H1 (cell line): ENCODE measurements at regions not wholly inside any gene's neighbourhood (a gene's known extent, or its start where the extent isn't known, plus 50 kb on each side); places are given as distances from the start of the nearest gene placed in this dataset.

Source experiments
- CTCF ChIA-PET: fragments of 300-600 bp; sonication (Branson Sonifier 250); formaldehyde crosslinking; loops from one replicate; lab custom pipeline; 2021; ENCODE audit not compliant: partially characterized antibody; lab: Charles Lee
- POLR2A ChIA-PET: fragments of 300-600 bp; sonication (Branson Sonifier 250); formaldehyde crosslinking; loops from one replicate; lab custom pipeline; 2021; ENCODE audit warnings: inconsistent platforms; ENCODE audit not compliant: partially characterized antibody; lab: Charles Lee
- DNase-seq, 2 experiments: peaks; one replicate each; pipeline versions ENCODE4 v3.0.0 to v3.0.0-alpha.2; 2010 to 2022; ENCODE audit warnings: low spot score in 2 of 2, low read depth in 1 of 2, mixed read lengths in 1 of 2
- FAIRE-seq: peaks from 2 replicates; lab custom pipeline; 2011; peaks lifted over from hg19 to GRCh38; lab: Jason Lieb, UNC
- H2AFZ ChIP-seq: 2 replicates; pipeline ENCODE4 v1.8.1; 2012; ENCODE audit warnings: low read length, inconsistent platforms
- H2AK5ac ChIP-seq: 2 replicates; pipeline ENCODE4 v1.6.1; 2013; ENCODE audit warnings: low read depth, low read length
- H2BK120ac ChIP-seq: replicated peaks from 2 replicates; pipeline ENCODE3; 2013; ENCODE audit warnings: low read depth, low read length, inconsistent platforms
- H2BK12ac ChIP-seq: 2 replicates; pipeline ENCODE4 v1.6.1; 2013; ENCODE audit warnings: low read depth, low read length
- H2BK15ac ChIP-seq: 2 replicates; pipeline ENCODE4 v1.6.1; 2013; ENCODE audit warnings: low read length
- H2BK20ac ChIP-seq: 2 replicates; pipeline ENCODE4 v1.6.1; 2013; ENCODE audit warnings: low read length
- H2BK5ac ChIP-seq: 2 replicates; pipeline ENCODE4 v1.6.1; 2013; ENCODE audit warnings: low read depth, low read length
- H3K14ac ChIP-seq: 2 replicates; pipeline ENCODE4 v1.6.1; 2013; ENCODE audit warnings: inconsistent platforms; ENCODE audit not compliant: insufficient read length
- H3K18ac ChIP-seq: 2 replicates; pipeline ENCODE4 v1.6.1; 2013; ENCODE audit warnings: low read length; ENCODE audit errors: extremely low read depth
- H3K23ac ChIP-seq: 2 replicates; pipeline ENCODE4 v1.6.1; 2013; ENCODE audit warnings: inconsistent platforms; ENCODE audit not compliant: insufficient read length
- H3K23me2 ChIP-seq: 2 replicates; pipeline ENCODE4 v1.6.1; 2013; ENCODE audit warnings: low read depth, low read length
- H3K27ac ChIP-seq: 2 replicates; pipeline ENCODE4 v1.6.1; 2011; ENCODE audit warnings: low read depth, low read length, inconsistent platforms
- H3K27me3 ChIP-seq, 4 experiments: replicated peaks in 1 of 4; 1 replicate in 1 of 4; 2 replicates in 3 of 4; pipeline versions ENCODE4 v1.6.1 to v1.8.1; 2011 to 2013; ENCODE audit warnings: low read length in 3 of 4, mild to moderate bottlenecking in 3 of 4, inconsistent platforms in 2 of 4, mixed read lengths in 2 of 4, moderate library complexity in 1 of 4; ENCODE audit not compliant: control insufficient read depth in 3 of 4, insufficient read depth in 3 of 4; ENCODE audit errors: extremely low read depth in 1 of 4
- H3K36me3 ChIP-seq, 4 experiments: 2 replicates each; pipeline versions ENCODE4 v1.6.1 to v1.8.1; 2011 to 2013; ENCODE audit warnings: mild to moderate bottlenecking in 4 of 4, low read length in 3 of 4, moderate library complexity in 2 of 4, control low read depth in 1 of 4, inconsistent platforms in 1 of 4; ENCODE audit not compliant: insufficient read depth in 4 of 4, control insufficient read depth in 2 of 4
- H3K4ac ChIP-seq: replicated peaks from 2 replicates; pipeline ENCODE3; 2013; ENCODE audit warnings: low read length, low read depth, mixed read lengths, inconsistent platforms; ENCODE audit not compliant: insufficient read length
- H3K4me1 ChIP-seq, 4 experiments: replicated peaks in 1 of 4; 1 replicate in 1 of 4; 2 replicates in 3 of 4; pipeline versions ENCODE4 v1.6.1 to v1.8.1; 2011 to 2013; ENCODE audit warnings: low read length in 3 of 4, inconsistent platforms in 2 of 4, mixed read lengths in 1 of 4; ENCODE audit not compliant: insufficient read depth in 4 of 4, control insufficient read depth in 3 of 4
- H3K4me2 ChIP-seq, 2 experiments: 2 replicates each; pipeline versions ENCODE4 v1.6.1 to v1.8.1; 2011 to 2013; ENCODE audit warnings: low read depth in 2 of 2, low read length in 2 of 2, control low read depth in 1 of 2, inconsistent platforms in 1 of 2, mild to moderate bottlenecking in 1 of 2; ENCODE audit not compliant: insufficient read depth in 1 of 2
- H3K4me3 ChIP-seq, 4 experiments: fragments of 200-600, 300-600 bp in 1 of 4; sonication (generic), shearing (Covaris generic), sonication (Bioruptor Twin) in 1 of 4; 2 replicates each; pipeline versions ENCODE4 v1.5.1 to v1.8.1; 2011 to 2016; ENCODE audit warnings: low read length in 4 of 4, low read depth in 3 of 4, control low read depth in 2 of 4, inconsistent platforms in 2 of 4, mild to moderate bottlenecking in 2 of 4, mixed read lengths in 1 of 4, moderate library complexity in 1 of 4; ENCODE audit not compliant: insufficient read depth in 2 of 4; ENCODE audit errors: extremely low read depth in 1 of 4
- H3K56ac ChIP-seq: replicated peaks from 2 replicates; pipeline ENCODE3; 2013; ENCODE audit warnings: low read depth, mild to moderate bottlenecking, mixed read lengths, low read length, inconsistent platforms; ENCODE audit not compliant: insufficient read length
- H3K79me1 ChIP-seq: 2 replicates; pipeline ENCODE4 v1.6.1; 2013; ENCODE audit warnings: low read depth, low read length, control low read depth
- H3K79me2 ChIP-seq, 2 experiments: 2 replicates each; pipeline versions ENCODE4 v1.6.1 to v1.8.1; 2012 to 2013; ENCODE audit warnings: low read length in 2 of 2, mild to moderate bottlenecking in 2 of 2, inconsistent platforms in 1 of 2; ENCODE audit not compliant: insufficient read depth in 2 of 2, control insufficient read depth in 1 of 2
- H3K9ac ChIP-seq, 4 experiments: replicated peaks in 1 of 4; 1 replicate in 1 of 4; 2 replicates in 3 of 4; pipeline versions ENCODE4 v1.6.1 to v1.8.1; 2011 to 2013; ENCODE audit warnings: low read depth in 3 of 4, low read length in 3 of 4, control low read depth in 2 of 4, mild to moderate bottlenecking in 2 of 4, moderate library complexity in 2 of 4, inconsistent platforms in 1 of 4; ENCODE audit errors: extremely low read depth in 1 of 4
- H3K9me3 ChIP-seq, 2 experiments: 2 replicates each; pipeline versions ENCODE4 v1.6.1 to v1.8.1; 2012 to 2013; ENCODE audit warnings: mild to moderate bottlenecking in 2 of 2, moderate library complexity in 2 of 2, control low read depth in 1 of 2, inconsistent platforms in 1 of 2, low read depth in 1 of 2, low read length in 1 of 2, mixed read lengths in 1 of 2; ENCODE audit not compliant: insufficient read depth in 2 of 2
- H4K20me1 ChIP-seq, 2 experiments: replicated peaks in 1 of 2; 2 replicates each; pipeline versions ENCODE3 to v1.8.1; 2011 to 2013; ENCODE audit warnings: inconsistent platforms in 2 of 2, low read length in 2 of 2, mild to moderate bottlenecking in 1 of 2; ENCODE audit not compliant: insufficient read depth in 2 of 2, control insufficient read depth in 1 of 2
- H4K5ac ChIP-seq: 2 replicates; pipeline ENCODE4 v1.6.1; 2013; ENCODE audit warnings: low read length, low read depth, mixed read lengths, inconsistent platforms; ENCODE audit not compliant: insufficient read length
- H4K8ac ChIP-seq: 2 replicates; pipeline ENCODE4 v1.8.0; 2013; ENCODE audit warnings: mild to moderate bottlenecking, moderate library complexity, low read length, inconsistent platforms; ENCODE audit not compliant: insufficient read depth; ENCODE audit errors: extremely low read depth
- H4K91ac ChIP-seq: replicated peaks from 2 replicates; pipeline ENCODE3; 2013; ENCODE audit warnings: low read length, mixed read lengths, inconsistent platforms; ENCODE audit not compliant: insufficient read length
- CBX5 ChIP-seq: fragments of 300-800, 300-1000 bp; sonication (generic); IDR thresholded peaks from 2 replicates; pipeline ENCODE4 v1.7.1; 2016; ENCODE audit warnings: antibody characterized with exemption, low read length, low read depth
- EP300 ChIP-seq, 2 experiments: IDR thresholded peaks; 1 replicate in 1 of 2; 2 replicates in 1 of 2; pipeline ENCODE4 v1.6.1; 2011 to 2012; ENCODE audit warnings: low read depth in 2 of 2, low read length in 2 of 2, mild to moderate bottlenecking in 2 of 2, borderline replicate concordance in 1 of 2, inconsistent platforms in 1 of 2, moderate library complexity in 1 of 2
- HDAC2 ChIP-seq, 2 experiments: fragments of 300-600 bp in 1 of 2; sonication (generic) in 1 of 2; IDR thresholded peaks; 2 replicates each; pipeline ENCODE4 v1.6.1; 2011 to 2012; ENCODE audit warnings: low read depth in 2 of 2, low read length in 2 of 2, mild to moderate bottlenecking in 2 of 2, moderate library complexity in 2 of 2, borderline replicate concordance in 1 of 2, inconsistent platforms in 1 of 2
- NANOG ChIP-seq: IDR thresholded peaks from 2 replicates; pipeline ENCODE4 v1.6.1; 2011; ENCODE audit warnings: low read length, low read depth, mild to moderate bottlenecking, inconsistent platforms; ENCODE audit not compliant: insufficient read depth, poor library complexity, severe bottlenecking
- RFX5 ChIP-seq: IDR thresholded peaks from 2 replicates; pipeline ENCODE4 v1.6.1; 2011; ENCODE audit warnings: low read depth, low read length, improper control_type of control experiment, borderline replicate concordance
- SAP30 ChIP-seq: fragments of 300-600 bp; sonication (generic); IDR thresholded peaks from 2 replicates; pipeline ENCODE4 v1.7.1; 2012; ENCODE audit warnings: low read length, moderate library complexity, mild to moderate bottlenecking, inconsistent platforms; ENCODE audit not compliant: insufficient read depth, insufficient replicate concordance
- SIN3A ChIP-seq, 2 experiments: IDR thresholded peaks in 1 of 2; conservative IDR thresholded peaks in 1 of 2; 2 replicates each; pipeline ENCODE4 v1.6.1; 2011 to 2012; ENCODE audit warnings: low read length in 2 of 2, improper control_type of control experiment in 1 of 2, low read depth in 1 of 2, mild to moderate bottlenecking in 1 of 2
- TBP ChIP-seq: IDR thresholded peaks from 2 replicates; pipeline ENCODE4 v1.6.1; 2011; ENCODE audit warnings: low read depth, low read length, improper control_type of control experiment
- USF2 ChIP-seq: IDR thresholded peaks from 2 replicates; pipeline ENCODE4 v1.6.1; 2011; ENCODE audit warnings: low read length, improper control_type of control experiment
- WGBS, 2 experiments: shearing (Covaris generic) in 1 of 2; methylation state at CpG; one replicate each; pipeline versions ENCODE4 v1.1.6 to v1.1.7; 2013 to 2015; ENCODE audit warnings: low lambda C conversion rate in 2 of 2, mixed read lengths in 2 of 2, inconsistent platforms in 1 of 2, low coverage in 1 of 2, missing lambda C conversion rate in 1 of 2; ENCODE audit not compliant: insufficient replicate concordance in 2 of 2, insufficient coverage in 1 of 2, insufficient read length in 1 of 2; ENCODE audit errors: extremely low coverage in 1 of 2, missing lambda C conversion rate in 1 of 2; 5-methylcytosine and 5-hydroxymethylcytosine counted together
- TF ChIP-seq, protein P1 (sequence below): IDR thresholded peaks from 2 replicates; pipeline ENCODE4 v1.6.1; 2012; ENCODE audit warnings: low read length, inconsistent platforms

DNA sequence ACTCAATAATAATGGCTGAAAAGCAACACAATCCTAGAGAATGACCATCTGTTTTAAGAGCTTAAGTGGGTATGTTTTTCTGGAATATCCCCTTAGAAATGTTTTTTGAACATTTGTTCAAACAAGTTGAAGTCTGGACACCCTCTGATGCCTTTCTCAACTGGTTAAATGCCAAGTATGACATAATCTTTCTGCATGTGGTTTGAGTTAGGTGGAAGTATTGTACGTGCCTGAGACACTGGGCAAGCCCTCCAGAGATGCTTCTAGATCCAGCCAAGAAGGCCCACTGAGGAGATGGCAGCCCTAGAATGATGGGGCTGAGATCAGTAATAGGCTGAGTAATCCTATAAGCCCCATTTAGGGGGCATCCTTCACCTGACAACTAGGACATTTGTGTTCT is 493.1 kb downstream of the MAGEE1 start:
- no peaks in the 10 kb centered on the region for H3K36me3 ChIP-seq
- 78% methylated on average over 1 of the region's 1 CpG; no CpG with 5 or more reads in 1 of the 2 experiments for WGBS, 2 experiments
- no peaks in the 10 kb centered on the region for H3K79me1 ChIP-seq
- H3K4ac ChIP-seq: no peak overlapping the region
- no peak overlapping the region for H3K14ac ChIP-seq
- no peak overlapping the region for H3K56ac ChIP-seq
- H2BK12ac ChIP-seq: no peak overlapping the region
- no peak for DNase-seq
- no peaks in the 10 kb centered on the region for H4K20me1 ChIP-seq
- no peak overlapping the region for H3K4me3 ChIP-seq
- no peak overlapping the region for H2AFZ ChIP-seq
- H2BK20ac ChIP-seq: no peak overlapping the region
- no peak overlapping the region for H2AK5ac ChIP-seq
- no peak overlapping the region for H3K27ac ChIP-seq
- H3K4me1 ChIP-seq: no peaks in the 10 kb centered on the region
- FAIRE-seq: no peak
- H3K9me3 ChIP-seq: no peaks in the 10 kb centered on the region
- no peak overlapping the region for H4K91ac ChIP-seq
- no peak overlapping the region for H2BK5ac ChIP-seq
- H3K18ac ChIP-seq: no peak overlapping the region
- H4K5ac ChIP-seq: no peak overlapping the region
- H3K27me3 ChIP-seq: no peaks in the 10 kb centered on the region
- TF ChIP-seq, protein P1, sequence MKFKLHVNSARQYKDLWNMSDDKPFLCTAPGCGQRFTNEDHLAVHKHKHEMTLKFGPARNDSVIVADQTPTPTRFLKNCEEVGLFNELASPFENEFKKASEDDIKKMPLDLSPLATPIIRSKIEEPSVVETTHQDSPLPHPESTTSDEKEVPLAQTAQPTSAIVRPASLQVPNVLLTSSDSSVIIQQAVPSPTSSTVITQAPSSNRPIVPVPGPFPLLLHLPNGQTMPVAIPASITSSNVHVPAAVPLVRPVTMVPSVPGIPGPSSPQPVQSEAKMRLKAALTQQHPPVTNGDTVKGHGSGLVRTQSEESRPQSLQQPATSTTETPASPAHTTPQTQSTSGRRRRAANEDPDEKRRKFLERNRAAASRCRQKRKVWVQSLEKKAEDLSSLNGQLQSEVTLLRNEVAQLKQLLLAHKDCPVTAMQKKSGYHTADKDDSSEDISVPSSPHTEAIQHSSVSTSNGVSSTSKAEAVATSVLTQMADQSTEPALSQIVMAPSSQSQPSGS: no peak
- TF ChIP-seq TBP (no peak), USF2 (no peak), CBX5 (no peak), RFX5 (no peak), EP300 (IDR thresholded peaks at IDR 0.05; ENCODE audit: borderline replicate concordance in 1 of 2, low read depth in 2 of 2, low read length in 2 of 2) (no peak), SIN3A (conservative IDR thresholded peaks at IDR 0.05 in 1 of 2, IDR thresholded peaks at IDR 0.05 in 1 of 2; ENCODE audit: low read depth in 1 of 2, low read length in 2 of 2) (no peak), SAP30 (no peak), HDAC2 (IDR thresholded peaks at IDR 0.05; ENCODE audit: borderline replicate concordance in 1 of 2, low read depth in 2 of 2, low read length in 2 of 2) (no peak), NANOG (no peak)
- no peak overlapping the region for H3K23ac ChIP-seq
- POLR2A ChIA-PET: no interaction called here
- no peak overlapping the region for H2BK120ac ChIP-seq
- H3K4me2 ChIP-seq: no peak overlapping the region
- H4K8ac ChIP-seq: no peak overlapping the region
- no peak overlapping the region for H2BK15ac ChIP-seq
- CTCF ChIA-PET: no interaction called here
- no peak overlapping the region for H3K9ac ChIP-seq
- H3K79me2 ChIP-seq: no peaks in the 10 kb centered on the region
- no peaks in the 10 kb centered on the region for H3K23me2 ChIP-seq
